ENCODE measurements at regions not wholly inside any gene's neighbourhood (a gene's known extent, or its start where the extent isn't known, plus 50 kb on each side); places are given as distances from the start of the nearest gene placed in this dataset.

DNA sequence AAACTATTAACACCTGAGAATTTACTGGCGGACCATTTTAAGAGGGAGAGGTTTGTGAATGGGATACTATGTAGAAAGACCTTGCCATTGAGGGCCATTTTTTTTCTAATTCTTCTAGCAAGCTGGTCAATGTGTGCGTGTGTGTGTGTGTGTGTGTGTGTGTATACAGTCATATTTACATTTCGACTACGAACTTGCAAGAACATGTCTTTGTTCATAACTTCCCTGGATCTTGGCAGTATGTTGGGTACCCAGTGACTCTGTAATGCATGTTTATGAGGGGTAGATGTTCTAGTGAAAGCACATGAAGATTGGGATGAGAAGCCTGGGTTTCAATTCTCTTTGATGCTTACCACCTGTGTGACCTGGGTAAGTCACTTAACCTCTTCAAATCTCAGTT is 133.6 kb downstream of the UBE2E3 start:
- DNase-seq (ENCODE audit: insufficient read length, low spot score), result no peak
- no peak for TF ChIP-seq POLR2AphosphoS5 (IDR thresholded peaks at IDR 0.05; ENCODE audit: low read depth, low read length)
- TF ChIP-seq TAF1 (IDR thresholded peaks at IDR 0.05; ENCODE audit: low read depth, low read length), result no peak
- no peak for TF ChIP-seq SPI1 (IDR thresholded peaks at IDR 0.05; ENCODE audit: low read depth, low read length)
- TF ChIP-seq POLR2A (IDR thresholded peaks at IDR 0.05; ENCODE audit: low read depth, low read length), result no peak
- TF ChIP-seq POU2F2 (IDR thresholded peaks at IDR 0.05; ENCODE audit: low read depth, low read length), result no peak
- no peak for TF ChIP-seq PAX5 (IDR thresholded peaks at IDR 0.05; ENCODE audit: insufficient read depth, low read length, severe bottlenecking)
- peak; percentile 66 for FAIRE-seq

DNA sequence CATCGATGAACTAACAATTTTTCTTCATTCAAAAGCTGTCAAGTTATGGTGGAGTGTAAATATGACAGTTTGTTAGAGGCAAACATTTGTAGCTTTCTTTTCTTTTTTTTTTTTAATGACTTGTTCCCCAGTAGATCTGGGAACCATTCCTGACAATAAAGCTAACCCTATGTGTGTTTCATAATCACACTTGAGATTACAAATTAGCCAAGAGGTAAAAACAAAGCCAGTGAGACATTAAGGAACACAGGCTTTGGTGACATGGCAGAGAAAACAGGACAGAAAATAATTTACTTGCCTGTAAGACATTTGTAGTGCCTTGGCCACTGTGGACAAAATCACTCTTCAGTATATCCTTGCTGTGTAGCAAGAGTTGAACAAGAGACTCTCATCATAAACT is 135.9 kb downstream of the UBE2E3 start:
- no peak for TF ChIP-seq POU2F2 (IDR thresholded peaks at IDR 0.05; ENCODE audit: low read depth, low read length)
- TF ChIP-seq POLR2A (IDR thresholded peaks at IDR 0.05; ENCODE audit: low read depth, low read length), result no peak
- TF ChIP-seq SPI1 (IDR thresholded peaks at IDR 0.05; ENCODE audit: low read depth, low read length), result no peak
- TF ChIP-seq PAX5 (IDR thresholded peaks at IDR 0.05; ENCODE audit: insufficient read depth, low read length, severe bottlenecking), result no peak
- no peak for TF ChIP-seq POLR2AphosphoS5 (IDR thresholded peaks at IDR 0.05; ENCODE audit: low read depth, low read length)
- no peak for TF ChIP-seq TAF1 (IDR thresholded peaks at IDR 0.05; ENCODE audit: low read depth, low read length)
- FAIRE-seq (no peak), DNase-seq (ENCODE audit: insufficient read length, low spot score) (no peak)

DNA sequence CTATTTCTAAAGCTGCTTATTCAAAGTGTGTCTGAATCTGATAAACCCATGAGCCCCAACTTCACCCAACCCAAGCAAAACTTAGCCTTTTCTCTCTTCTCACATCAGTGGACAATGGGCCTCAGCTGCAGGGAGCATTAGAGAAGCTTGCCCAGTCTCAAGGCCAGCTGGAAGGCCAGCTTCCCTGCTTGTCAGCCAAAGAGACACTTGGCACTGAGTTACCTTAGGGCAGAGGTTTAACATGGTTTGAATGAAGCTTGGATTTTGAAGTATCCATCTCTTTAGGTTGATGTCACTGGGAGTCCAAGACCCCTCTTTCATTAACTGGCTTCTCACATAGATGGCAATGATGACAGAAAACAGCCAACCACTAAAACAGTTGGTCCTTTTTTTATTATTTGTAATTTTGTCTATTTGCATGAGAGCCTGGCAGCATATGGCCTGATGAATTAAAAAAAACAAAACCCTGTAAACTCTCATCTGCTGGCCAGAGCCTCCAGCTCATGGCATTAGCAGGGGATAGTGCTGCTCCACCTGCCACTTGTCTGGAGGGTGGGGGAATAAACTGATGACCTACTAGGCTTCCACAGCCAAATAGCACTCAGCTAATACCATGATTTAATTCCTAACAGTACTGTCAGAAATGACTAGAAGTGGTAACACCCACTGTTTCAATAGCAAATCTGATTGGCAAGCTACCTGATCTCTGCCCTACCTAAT is 137.0 kb downstream of the UBE2E3 start:
- TF ChIP-seq POU2F2 (IDR thresholded peaks at IDR 0.05; ENCODE audit: low read depth, low read length) (no peak), POLR2AphosphoS5 (IDR thresholded peaks at IDR 0.05; ENCODE audit: low read depth, low read length) (no peak), POLR2A (IDR thresholded peaks at IDR 0.05; ENCODE audit: low read depth, low read length) (no peak)
- no peak for DNase-seq (ENCODE audit: insufficient read length, low spot score)
- peak; percentile 23 for FAIRE-seq

DNA sequence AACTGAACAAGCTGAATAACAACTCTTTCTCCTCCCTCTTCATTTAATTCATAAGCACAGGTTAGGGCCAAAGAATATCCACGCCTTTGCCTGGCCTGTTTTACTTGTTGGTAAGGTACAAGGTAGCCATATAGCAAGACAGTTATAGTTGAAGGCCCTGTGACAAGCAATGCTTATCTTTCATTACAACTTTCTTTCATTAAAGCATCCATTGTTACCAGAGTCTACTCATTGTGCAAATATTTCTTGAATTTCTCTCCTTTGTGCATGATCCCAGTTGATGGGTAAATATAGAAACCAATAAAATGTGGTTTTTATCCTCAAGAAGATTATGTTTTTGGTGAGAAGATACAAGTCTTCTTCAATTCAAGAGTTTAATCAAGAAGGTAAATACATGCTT is 140.2 kb downstream of the UBE2E3 start:
- DNase-seq (ENCODE audit: insufficient read length, low spot score) (no peak), FAIRE-seq (peak; percentile 58)
- TF ChIP-seq POLR2A (IDR thresholded peaks at IDR 0.05; ENCODE audit: low read depth, low read length) (no peak), PAX5 (IDR thresholded peaks at IDR 0.05; ENCODE audit: insufficient read depth, low read length, severe bottlenecking) (no peak), POLR2AphosphoS5 (IDR thresholded peaks at IDR 0.05; ENCODE audit: low read depth, low read length) (no peak), POU2F2 (IDR thresholded peaks at IDR 0.05; ENCODE audit: low read depth, low read length) (no peak), TAF1 (IDR thresholded peaks at IDR 0.05; ENCODE audit: low read depth, low read length) (no peak), SPI1 (IDR thresholded peaks at IDR 0.05; ENCODE audit: low read depth, low read length) (no peak)

DNA sequence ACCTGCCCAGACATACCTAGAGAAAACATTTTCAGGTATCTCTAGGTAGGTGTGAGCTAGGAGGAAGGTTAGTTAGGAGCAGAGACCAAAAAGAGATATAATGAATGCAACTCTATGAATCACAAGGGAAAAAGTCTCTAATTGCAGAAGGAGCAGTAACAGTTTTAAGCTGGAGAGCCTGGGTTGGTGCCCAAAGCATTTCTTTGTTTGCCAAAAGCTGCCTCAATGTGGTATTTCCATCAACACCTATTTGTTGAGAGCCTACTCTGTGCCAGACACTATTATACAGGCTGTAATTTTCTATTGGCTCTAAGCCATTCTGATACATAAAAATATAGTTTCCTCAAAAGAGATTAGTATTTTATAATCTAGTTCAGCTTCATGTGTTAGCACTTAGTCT is 141.6 kb downstream of the UBE2E3 start:
- DNase-seq (ENCODE audit: insufficient read length, low spot score) (no peak), FAIRE-seq (no peak)
- TF ChIP-seq TAF1 (IDR thresholded peaks at IDR 0.05; ENCODE audit: low read depth, low read length), result no peak
- no peak for TF ChIP-seq PAX5 (IDR thresholded peaks at IDR 0.05; ENCODE audit: insufficient read depth, low read length, severe bottlenecking)
- no peak for TF ChIP-seq SPI1 (IDR thresholded peaks at IDR 0.05; ENCODE audit: low read depth, low read length)
- TF ChIP-seq POLR2A (IDR thresholded peaks at IDR 0.05; ENCODE audit: low read depth, low read length), result no peak
- no peak for TF ChIP-seq POLR2AphosphoS5 (IDR thresholded peaks at IDR 0.05; ENCODE audit: low read depth, low read length)
- no peak for TF ChIP-seq POU2F2 (IDR thresholded peaks at IDR 0.05; ENCODE audit: low read depth, low read length)

DNA sequence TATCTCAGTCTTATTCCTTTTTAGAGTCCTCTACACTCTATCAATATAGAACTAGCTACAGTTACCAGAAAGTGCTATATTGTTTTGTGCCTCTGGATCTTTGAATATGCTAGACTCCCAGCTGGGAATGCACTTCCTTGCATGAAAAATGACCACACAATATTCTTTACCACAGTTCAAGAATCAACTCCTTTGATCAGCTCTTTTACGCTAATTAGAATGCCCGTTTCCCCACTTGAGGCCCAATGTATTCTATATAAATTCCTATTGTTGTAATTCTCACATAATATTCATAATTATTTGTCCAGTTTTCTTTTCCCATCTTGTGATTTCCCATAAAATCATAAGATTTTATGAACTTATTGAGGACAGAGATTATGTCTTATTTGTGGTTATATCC is 142.2 kb downstream of the UBE2E3 start:
- FAIRE-seq, result no peak
- no peak for TF ChIP-seq TAF1 (IDR thresholded peaks at IDR 0.05; ENCODE audit: low read depth, low read length)
- no peak for TF ChIP-seq POLR2AphosphoS5 (IDR thresholded peaks at IDR 0.05; ENCODE audit: low read depth, low read length)
- no peak for TF ChIP-seq POLR2A (IDR thresholded peaks at IDR 0.05; ENCODE audit: low read depth, low read length)
- no peak for TF ChIP-seq POU2F2 (IDR thresholded peaks at IDR 0.05; ENCODE audit: low read depth, low read length)
- no peak for DNase-seq (ENCODE audit: insufficient read length, low spot score)

DNA sequence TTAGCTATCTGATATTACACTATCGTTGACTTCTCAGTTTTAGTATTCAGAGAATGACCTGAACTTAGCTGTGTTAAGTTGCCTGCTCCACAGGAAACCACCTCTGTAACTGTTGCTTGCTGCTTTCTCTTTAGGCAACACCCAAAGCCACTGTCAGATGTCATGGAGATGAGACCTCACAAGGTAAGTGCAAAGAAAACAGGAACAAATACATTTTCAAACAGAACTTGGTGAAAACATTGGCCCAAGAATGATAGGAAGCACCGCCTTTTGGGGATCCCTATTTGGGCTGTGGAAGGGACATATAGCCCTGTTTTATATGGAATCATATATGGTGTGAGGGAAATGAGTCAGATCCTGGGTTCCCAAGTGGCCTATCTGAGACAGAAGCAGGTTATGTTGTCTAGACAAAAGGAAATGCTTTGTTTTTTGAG is 143.4 kb downstream of the UBE2E3 start:
- TF ChIP-seq TAF1 (IDR thresholded peaks at IDR 0.05; ENCODE audit: low read depth, low read length), result 0 out of 2 replicates have a peak, but pooled peaks have one; percentile 24
- no peak for TF ChIP-seq PAX5 (IDR thresholded peaks at IDR 0.05; ENCODE audit: insufficient read depth, low read length, severe bottlenecking)
- TF ChIP-seq POU2F2 (IDR thresholded peaks at IDR 0.05; ENCODE audit: low read depth, low read length), result no peak
- FAIRE-seq (peak; percentile 97), DNase-seq (ENCODE audit: insufficient read length, low spot score) (peak; percentile 12)

DNA sequence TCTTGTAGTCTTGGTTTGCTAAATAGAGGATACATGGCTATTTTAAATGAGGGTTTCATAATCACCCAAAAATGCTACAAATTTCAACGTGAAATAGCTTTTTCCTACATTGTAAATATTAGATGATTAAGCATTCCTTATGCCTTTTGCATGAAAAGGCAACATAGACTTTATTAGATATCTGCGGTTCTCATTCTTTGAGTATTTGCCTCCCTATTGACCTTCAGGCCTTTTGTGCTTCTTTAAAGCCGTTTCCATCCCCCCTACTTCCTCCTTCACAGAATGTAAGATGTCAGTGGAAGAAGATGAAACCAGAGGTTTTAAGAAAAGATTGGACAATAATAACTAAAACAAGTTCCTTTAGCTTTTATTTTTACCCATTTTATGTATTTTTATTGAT is 144.1 kb downstream of the UBE2E3 start:
- DNase-seq (ENCODE audit: insufficient read length, low spot score), result no peak
- TF ChIP-seq POLR2AphosphoS5 (IDR thresholded peaks at IDR 0.05; ENCODE audit: low read depth, low read length) (no peak), POLR2A (IDR thresholded peaks at IDR 0.05; ENCODE audit: low read depth, low read length) (no peak), TAF1 (IDR thresholded peaks at IDR 0.05; ENCODE audit: low read depth, low read length) (no peak), SPI1 (IDR thresholded peaks at IDR 0.05; ENCODE audit: low read depth, low read length) (no peak), PAX5 (IDR thresholded peaks at IDR 0.05; ENCODE audit: insufficient read depth, low read length, severe bottlenecking) (no peak), POU2F2 (IDR thresholded peaks at IDR 0.05; ENCODE audit: low read depth, low read length) (no peak)
- no peak for FAIRE-seq

DNA sequence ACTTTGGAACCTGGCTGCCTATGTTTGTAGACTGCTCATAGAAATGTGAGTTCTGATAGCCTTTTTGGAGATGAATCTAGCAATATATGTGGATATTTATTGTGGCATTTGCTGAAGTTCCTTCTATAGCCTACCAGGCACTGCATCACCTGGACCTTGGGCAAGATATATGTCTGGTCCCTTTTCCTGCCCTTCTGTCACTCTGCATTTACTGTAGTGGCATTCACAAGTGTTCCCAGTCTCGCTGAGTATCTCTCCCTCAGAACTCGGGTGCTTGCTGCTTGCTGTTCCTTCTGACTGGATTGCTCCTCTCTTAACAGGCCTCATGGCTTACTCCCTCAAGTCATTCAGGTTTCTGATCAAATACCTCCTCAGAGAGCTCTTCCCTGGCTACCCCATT is 145.0 kb downstream of the UBE2E3 start:
- no peak for DNase-seq (ENCODE audit: insufficient read length, low spot score)
- no peak for FAIRE-seq
- TF ChIP-seq POLR2AphosphoS5 (IDR thresholded peaks at IDR 0.05; ENCODE audit: low read depth, low read length), result no peak
- no peak for TF ChIP-seq TAF1 (IDR thresholded peaks at IDR 0.05; ENCODE audit: low read depth, low read length)
- no peak for TF ChIP-seq POLR2A (IDR thresholded peaks at IDR 0.05; ENCODE audit: low read depth, low read length)
- TF ChIP-seq PAX5 (IDR thresholded peaks at IDR 0.05; ENCODE audit: insufficient read depth, low read length, severe bottlenecking), result no peak
- no peak for TF ChIP-seq POU2F2 (IDR thresholded peaks at IDR 0.05; ENCODE audit: low read depth, low read length)
- TF ChIP-seq SPI1 (IDR thresholded peaks at IDR 0.05; ENCODE audit: low read depth, low read length), result no peak

DNA sequence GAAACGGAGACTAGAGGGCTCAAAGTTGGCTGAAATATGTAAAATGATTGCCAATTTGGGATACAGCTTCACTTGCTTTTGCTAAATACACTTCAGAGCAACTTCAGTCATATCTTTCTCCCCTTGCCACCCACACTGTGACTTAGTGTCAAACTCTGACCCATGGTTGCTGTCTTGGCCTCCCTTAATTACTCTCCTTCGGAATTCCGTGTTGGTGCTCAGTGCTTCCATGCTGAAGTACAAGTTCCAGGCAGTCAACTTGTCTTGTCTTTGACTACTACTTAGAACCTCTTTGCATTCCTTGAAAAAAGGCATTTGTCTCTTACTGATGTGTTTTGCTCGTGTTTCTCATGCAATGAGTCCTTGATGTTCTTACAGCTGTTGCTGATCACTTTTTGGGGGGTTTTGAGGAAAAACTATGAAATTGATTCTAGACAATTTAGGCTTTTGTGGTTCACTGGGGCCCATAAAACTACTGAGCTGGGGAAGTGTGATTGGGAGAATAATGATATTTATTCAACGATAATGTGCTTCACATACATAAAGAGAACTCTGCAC is 146.0 kb downstream of the UBE2E3 start:
- no peak for TF ChIP-seq PAX5 (IDR thresholded peaks at IDR 0.05; ENCODE audit: insufficient read depth, low read length, severe bottlenecking)
- TF ChIP-seq SPI1 (IDR thresholded peaks at IDR 0.05; ENCODE audit: low read depth, low read length), result no peak
- no peak for TF ChIP-seq TAF1 (IDR thresholded peaks at IDR 0.05; ENCODE audit: low read depth, low read length)
- no peak for TF ChIP-seq POLR2AphosphoS5 (IDR thresholded peaks at IDR 0.05; ENCODE audit: low read depth, low read length)
- no peak for TF ChIP-seq POLR2A (IDR thresholded peaks at IDR 0.05; ENCODE audit: low read depth, low read length)
- no peak for TF ChIP-seq POU2F2 (IDR thresholded peaks at IDR 0.05; ENCODE audit: low read depth, low read length)
- no peak for DNase-seq (ENCODE audit: insufficient read length, low spot score)
- peak; percentile 54 for FAIRE-seq
